Psoas muscle (tissue), 7 donors: ENCODE measurements at regions not wholly inside any gene's neighbourhood (a gene's known extent, or its start where the extent isn't known, plus 50 kb on each side); places are given as distances from the start of the nearest gene placed in this dataset.
A peak's percentile ranks its signal among the peaks of the same experiment; 100 is the strongest.

Source experiments
- ATAC-seq, 4 donors: fragments of 200-7000 bp; cut with Tn5 transposase; one replicate each; pipeline ENCODE4 v1.9.1; 2020; ENCODE audit warnings: moderate library complexity in 3 of 4, mild to moderate bottlenecking in 2 of 4
- DNase-seq, 2 donors: peaks; one replicate each; pipeline ENCODE4 v3.0.0-alpha.2; 2020
- H3K27ac ChIP-seq: fragments of 200-600 bp; one replicate; pipeline ENCODE4 v1.8.0; 2022
- H3K27me3 ChIP-seq, 3 donors: fragments of 200-600 bp in 1 of 3; one replicate each; pipeline versions ENCODE4 v1.6.1 to v1.8.0; 2013 to 2022; ENCODE audit warnings: low read length in 2 of 3, mild to moderate bottlenecking in 2 of 3, moderate library complexity in 1 of 3; ENCODE audit not compliant: insufficient read depth in 3 of 3
- H3K36me3 ChIP-seq, 2 donors: fragments of 200-600 bp in 1 of 2; one replicate each; pipeline versions ENCODE4 v1.6.1 to v1.8.0; 2013 to 2022; ENCODE audit warnings: low read depth in 1 of 2, mild to moderate bottlenecking in 1 of 2, moderate library complexity in 1 of 2; ENCODE audit not compliant: insufficient read depth in 1 of 2
- H3K4me1 ChIP-seq: fragments of 200-600 bp; one replicate; pipeline ENCODE4 v1.8.0; 2022
- H3K4me3 ChIP-seq: fragments of 200-600 bp; one replicate; pipeline ENCODE4 v1.8.0; 2022; ENCODE audit warnings: mild to moderate bottlenecking
- H3K9me3 ChIP-seq: fragments of 200-600 bp; one replicate; pipeline ENCODE4 v1.8.0; 2022
- CTCF ChIP-seq: fragments of 200-600 bp; IDR thresholded peaks from one replicate; pipeline ENCODE4 v1.8.0; 2022; ENCODE audit warnings: antibody characterized with exemption
- WGBS, 3 donors: extraction: QIAGEN DNeasy Blood & Tissue Kit; methylation state at CpG; one replicate each; pipeline versions ENCODE4 v1.1.6 to v1.1.7; 2013; 5-methylcytosine and 5-hydroxymethylcytosine counted together
- intact Hi-C, 2 donors: fragments of 100-400 bp; cut with DNase I; formaldehyde crosslinking; loops; one replicate each; pipeline versions ENCODE4 v1.11.0 to v1.14.2; 2022
- donor health status: healthy with polysubstance abuse.
- donor health status: DM: no; HTN: no; CAD: no; lungs with moderate emphysema.
- donor health status: Bipolar disorder and iron deficiency.
- donor health status: healthy.
- donor health status: DM: yes; HTN: yes; CAD: no.
- donor health status: DM: no; HTN: no; CAD: no.
- donor health status: DM: yes; HTN: yes; CAD: no.

- no peak for ATAC-seq
- intact Hi-C loops: no loop called here
- 10 to 40% (median 21%) methylated on average over 1 of the region's 1 CpG for WGBS, 3 donors
- Histone ChIP-seq H3K27me3 (no peaks in the 10 kb centered on the region), H3K4me3 (no peak overlapping the region), H3K9me3 (no peaks in the 10 kb centered on the region), H3K27ac (no peak overlapping the region), H3K36me3 (no peaks in the 10 kb centered on the region), H3K4me1 (no peaks in the 10 kb centered on the region)
- no peak for DNase-seq
- no peak for TF ChIP-seq CTCF
These were observed 272.3 kb downstream of the ADGRL2 start for GRCh38 chr1:82073071-82073470.

GRCh38 chr1:82065916-82066315 lies 265.2 kb downstream of the ADGRL2 start:
- WGBS, 3 donors: 57 to 76% (median 72%) methylated on average over 4 of the region's 4 CpGs
- H3K27me3 ChIP-seq: no peaks in the 10 kb centered on the region
- no peaks in the 10 kb centered on the region for H3K9me3 ChIP-seq
- no peak for TF ChIP-seq CTCF
- no peaks in the 10 kb centered on the region for H3K36me3 ChIP-seq
- H3K4me1 ChIP-seq: no peaks in the 10 kb centered on the region
- H3K4me3 ChIP-seq: no peak overlapping the region
- ATAC-seq (peak in 3 of 4 donors; percentile 35 to 68 (median 37)), DNase-seq (peak in 1 of 2 donors; percentile 16)
- no peak overlapping the region for H3K27ac ChIP-seq
- intact Hi-C loops: no loop called here

GRCh38 chr1:82064691-82065090 lies 264.0 kb downstream of the ADGRL2 start:
- H3K4me3 ChIP-seq: no peak overlapping the region
- no peak overlapping the region for H3K27ac ChIP-seq
- ATAC-seq (no peak), DNase-seq (no peak)
- intact Hi-C loops: no loop called here
- H3K36me3 ChIP-seq: no peaks in the 10 kb centered on the region
- no peaks in the 10 kb centered on the region for H3K4me1 ChIP-seq
- no peak for TF ChIP-seq CTCF
- WGBS, 3 donors: 14 to 36% (median 32%) methylated on average over 1 of the region's 1 CpG
- no peaks in the 10 kb centered on the region for H3K9me3 ChIP-seq
- H3K27me3 ChIP-seq: no peaks in the 10 kb centered on the region

GRCh38 chr1:82062206-82062605 lies 261.5 kb downstream of the ADGRL2 start:
- 80 to 88% (median 84%) methylated on average over 2 of the region's 2 CpGs for WGBS, 3 donors
- Histone ChIP-seq H3K9me3 (no peaks in the 10 kb centered on the region), H3K27ac (no peak overlapping the region), H3K36me3 (no peaks in the 10 kb centered on the region), H3K4me3 (no peak overlapping the region), H3K4me1 (no peaks in the 10 kb centered on the region), H3K27me3 (no peaks in the 10 kb centered on the region)
- no peak for TF ChIP-seq CTCF
- intact Hi-C loops: no loop called here
- ATAC-seq (no peak), DNase-seq (no peak)

GRCh38 chr1:82059959-82060358 lies 259.2 kb downstream of the ADGRL2 start:
- Histone ChIP-seq H3K9me3 (no peaks in the 10 kb centered on the region), H3K4me1 (no peaks in the 10 kb centered on the region), H3K4me3 (no peak overlapping the region), H3K27ac (no peak overlapping the region), H3K36me3 (no peaks in the 10 kb centered on the region), H3K27me3 (no peaks in the 10 kb centered on the region)
- WGBS, 3 donors: 35 to 48% (median 36%) methylated on average over 3 of the region's 3 CpGs
- DNase-seq (no peak), ATAC-seq (no peak)
- intact Hi-C loops: no loop called here
- TF ChIP-seq CTCF: no peak
